Osteocyte (in vitro differentiated cells): ENCODE measurements at regions not wholly inside any gene's neighbourhood (a gene's known extent, or its start where the extent isn't known, plus 50 kb on each side); places are given as distances from the start of the nearest gene placed in this dataset.
A peak's percentile ranks its signal among the peaks of the same experiment; 100 is the strongest.
"Not testable (repeated sequence)": the region's sequence is repeated elsewhere in the genome, so short reads cannot be mapped to it uniquely, and the experiment has no call there.

ENCODE experiments used
- DNase-seq: peaks from one replicate; pipeline ENCODE4 v3.0.0; 2021; ENCODE audit warnings: mixed read lengths; ENCODE audit not compliant: unreplicated experiment; ENCODE audit errors: extremely low spot score
- H3K27ac Mint-ChIP-seq: one replicate; pipeline ENCODE4 v1.8.0; 2021; ENCODE audit warnings: mild to moderate bottlenecking, mixed read lengths; ENCODE audit not compliant: unreplicated experiment
- H3K27me3 Mint-ChIP-seq: one replicate; pipeline ENCODE4 v1.8.0; 2021; ENCODE audit warnings: mixed read lengths; ENCODE audit not compliant: unreplicated experiment
- H3K36me3 Mint-ChIP-seq: one replicate; pipeline ENCODE4 v1.8.0; 2021; ENCODE audit warnings: mixed read lengths; ENCODE audit not compliant: unreplicated experiment
- H3K4me1 Mint-ChIP-seq: one replicate; pipeline ENCODE4 v1.8.0; 2021; ENCODE audit warnings: mixed read lengths; ENCODE audit not compliant: unreplicated experiment
- H3K4me3 Mint-ChIP-seq: one replicate; pipeline ENCODE4 v1.8.0; 2021; ENCODE audit warnings: mild to moderate bottlenecking, moderate library complexity, mixed read lengths; ENCODE audit not compliant: unreplicated experiment
- H3K9me3 Mint-ChIP-seq: one replicate; pipeline ENCODE4 v1.8.0; 2021; ENCODE audit warnings: mixed read lengths; ENCODE audit not compliant: unreplicated experiment
- TF ChIP-seq, protein P1 (sequence below): fragments of 200-600 bp; sonication (generic); IDR thresholded peaks from 2 replicates; pipeline ENCODE4 v1.5.0; 2021; ENCODE audit warnings: antibody characterized with exemption, mild to moderate bottlenecking, moderate library complexity

DNA sequence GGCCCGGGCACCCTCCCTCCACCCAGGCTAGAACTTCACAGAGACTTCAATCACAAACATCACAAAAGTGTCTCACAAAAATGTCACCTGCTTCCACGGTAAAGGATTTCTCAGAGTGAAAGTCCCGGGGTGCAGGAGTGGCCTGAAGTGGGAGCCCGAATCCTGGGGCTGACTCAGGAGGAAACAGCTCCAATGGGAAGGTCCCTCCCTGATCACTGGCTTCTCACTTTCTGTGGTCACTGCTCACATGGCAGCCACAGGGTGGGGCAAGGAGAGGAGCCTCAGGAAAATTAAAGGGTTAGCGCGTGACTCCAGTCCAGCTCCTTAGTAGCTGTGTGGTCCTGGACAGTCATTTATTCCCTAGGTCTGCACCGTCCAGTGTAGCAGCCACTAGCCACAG lies 564.5 kb upstream of the B3GAT1 start:
- TF ChIP-seq, protein P1, sequence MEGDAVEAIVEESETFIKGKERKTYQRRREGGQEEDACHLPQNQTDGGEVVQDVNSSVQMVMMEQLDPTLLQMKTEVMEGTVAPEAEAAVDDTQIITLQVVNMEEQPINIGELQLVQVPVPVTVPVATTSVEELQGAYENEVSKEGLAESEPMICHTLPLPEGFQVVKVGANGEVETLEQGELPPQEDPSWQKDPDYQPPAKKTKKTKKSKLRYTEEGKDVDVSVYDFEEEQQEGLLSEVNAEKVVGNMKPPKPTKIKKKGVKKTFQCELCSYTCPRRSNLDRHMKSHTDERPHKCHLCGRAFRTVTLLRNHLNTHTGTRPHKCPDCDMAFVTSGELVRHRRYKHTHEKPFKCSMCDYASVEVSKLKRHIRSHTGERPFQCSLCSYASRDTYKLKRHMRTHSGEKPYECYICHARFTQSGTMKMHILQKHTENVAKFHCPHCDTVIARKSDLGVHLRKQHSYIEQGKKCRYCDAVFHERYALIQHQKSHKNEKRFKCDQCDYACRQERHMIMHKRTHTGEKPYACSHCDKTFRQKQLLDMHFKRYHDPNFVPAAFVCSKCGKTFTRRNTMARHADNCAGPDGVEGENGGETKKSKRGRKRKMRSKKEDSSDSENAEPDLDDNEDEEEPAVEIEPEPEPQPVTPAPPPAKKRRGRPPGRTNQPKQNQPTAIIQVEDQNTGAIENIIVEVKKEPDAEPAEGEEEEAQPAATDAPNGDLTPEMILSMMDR = no peak
- H3K27me3 Mint-ChIP-seq = peaks cover 17% of the 10 kb centered on the region
- H3K4me1 Mint-ChIP-seq = no peaks in the 10 kb centered on the region
- DNase-seq = no peak
- no peak overlapping the region for H3K4me3 Mint-ChIP-seq
- H3K9me3 Mint-ChIP-seq = no peaks in the 10 kb centered on the region
- H3K36me3 Mint-ChIP-seq = no peaks in the 10 kb centered on the region
- H3K27ac Mint-ChIP-seq = no peak overlapping the region

DNA sequence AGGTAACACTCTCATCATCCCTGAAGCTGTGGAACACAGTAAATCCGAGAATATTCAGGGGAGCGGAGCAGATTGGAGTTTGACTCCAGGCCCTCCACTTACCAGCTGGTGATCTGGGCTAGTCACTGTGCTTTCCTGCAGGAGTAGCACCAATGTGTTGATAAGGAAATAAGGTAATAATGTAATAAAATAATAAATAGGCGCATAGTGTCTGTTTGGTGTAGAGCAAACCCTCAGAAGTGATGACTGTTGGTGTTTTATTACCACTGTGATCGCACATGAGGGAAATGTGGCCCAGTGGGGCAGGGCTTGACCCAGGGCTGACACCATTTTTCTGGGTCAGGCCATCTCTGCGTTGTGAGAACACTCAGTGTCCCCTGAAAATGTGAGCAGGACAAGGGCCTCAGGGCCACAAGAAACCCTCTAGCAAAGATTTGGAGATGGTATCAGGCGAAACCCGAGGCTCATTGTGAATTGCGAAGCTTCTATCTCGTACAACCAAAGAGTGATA lies 563.9 kb upstream of the B3GAT1 start:
- Mint-ChIP-seq H3K27ac (no peak overlapping the region), H3K9me3 (no peaks in the 10 kb centered on the region), H3K27me3 (peaks cover 23% of the 10 kb centered on the region), H3K4me1 (no peaks in the 10 kb centered on the region), H3K4me3 (no peak overlapping the region), H3K36me3 (no peaks in the 10 kb centered on the region)
- DNase-seq = peak; percentile 42
- TF ChIP-seq, protein P1 = no peak

DNA sequence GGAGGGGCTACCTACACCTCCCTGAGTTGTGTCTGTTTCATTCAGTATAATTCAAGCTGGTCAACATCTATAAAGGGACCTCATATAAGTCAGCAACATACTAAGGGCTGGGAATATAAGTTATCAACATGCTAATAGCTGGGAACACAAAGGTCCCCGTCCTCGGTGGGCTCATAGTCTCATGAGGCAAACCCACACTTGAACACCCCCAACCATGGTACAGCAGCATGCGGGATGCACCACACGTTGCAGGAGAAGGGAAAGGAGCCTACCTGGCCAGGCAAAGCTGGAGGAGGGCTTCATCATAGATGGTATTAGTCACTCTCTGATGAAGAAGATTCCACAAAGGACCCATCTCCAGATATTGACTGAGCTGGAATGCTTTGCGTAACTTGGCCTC lies 561.8 kb upstream of the B3GAT1 start:
- peak; percentile 54 for DNase-seq
- Mint-ChIP-seq H3K27ac (no peak overlapping the region), H3K4me3 (no peak overlapping the region), H3K4me1 (no peaks in the 10 kb centered on the region), H3K36me3 (no peaks in the 10 kb centered on the region), H3K27me3 (peaks cover 27% of the 10 kb centered on the region), H3K9me3 (no peaks in the 10 kb centered on the region)
- TF ChIP-seq, protein P1 = no peak

DNA sequence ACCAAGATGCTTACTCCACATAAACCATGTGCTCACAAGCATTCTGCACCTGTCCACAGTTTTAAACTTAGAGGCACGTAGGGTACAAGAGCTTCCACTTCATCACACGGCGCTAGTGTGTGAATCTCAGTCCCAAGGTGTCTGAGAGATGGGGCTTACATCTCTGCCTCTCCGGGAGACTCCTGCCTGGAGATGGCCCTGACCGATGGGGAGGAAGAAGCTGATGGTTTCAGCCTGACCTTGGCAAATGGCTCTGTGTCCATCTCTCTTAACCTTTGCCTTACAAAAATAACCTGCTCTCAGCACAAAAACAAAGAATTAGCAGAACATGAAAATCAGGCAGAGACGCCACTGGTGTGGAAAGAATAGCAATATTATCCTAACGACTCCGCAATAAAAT lies 559.3 kb upstream of the B3GAT1 start:
- TF ChIP-seq, protein P1 = no peak
- H3K9me3 Mint-ChIP-seq = no peaks in the 10 kb centered on the region
- peaks cover 36% of the 10 kb centered on the region for H3K27me3 Mint-ChIP-seq
- peak; percentile 53 for DNase-seq
- no peaks in the 10 kb centered on the region for H3K4me1 Mint-ChIP-seq
- H3K27ac Mint-ChIP-seq = no peak overlapping the region
- H3K36me3 Mint-ChIP-seq = no peaks in the 10 kb centered on the region
- no peak overlapping the region for H3K4me3 Mint-ChIP-seq

DNA sequence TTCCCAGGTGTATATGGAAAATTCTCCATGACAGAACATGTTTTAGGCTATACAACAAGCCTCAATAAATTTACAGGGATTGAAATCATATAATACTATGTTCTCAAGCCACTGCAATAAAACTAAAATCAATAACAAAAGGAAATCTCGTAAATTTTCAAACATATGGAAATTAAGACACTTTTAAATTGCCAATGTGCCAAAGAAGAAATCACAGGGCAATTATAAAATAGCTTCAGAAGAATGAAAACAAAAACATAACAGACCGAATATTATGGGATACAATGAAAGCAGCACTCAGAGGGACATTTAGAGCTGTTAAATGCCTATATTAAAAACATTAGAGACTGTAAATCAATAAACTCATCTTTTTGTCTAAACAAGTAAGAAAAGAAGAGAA lies 555.7 kb upstream of the B3GAT1 start:
- no peaks in the 10 kb centered on the region for H3K36me3 Mint-ChIP-seq
- peaks cover 29% of the 10 kb centered on the region for H3K27me3 Mint-ChIP-seq
- no peak overlapping the region for H3K27ac Mint-ChIP-seq
- TF ChIP-seq, protein P1 = no peak
- H3K4me1 Mint-ChIP-seq = no peaks in the 10 kb centered on the region
- no peaks in the 10 kb centered on the region for H3K9me3 Mint-ChIP-seq
- no peak overlapping the region for H3K4me3 Mint-ChIP-seq
- no peak for DNase-seq

DNA sequence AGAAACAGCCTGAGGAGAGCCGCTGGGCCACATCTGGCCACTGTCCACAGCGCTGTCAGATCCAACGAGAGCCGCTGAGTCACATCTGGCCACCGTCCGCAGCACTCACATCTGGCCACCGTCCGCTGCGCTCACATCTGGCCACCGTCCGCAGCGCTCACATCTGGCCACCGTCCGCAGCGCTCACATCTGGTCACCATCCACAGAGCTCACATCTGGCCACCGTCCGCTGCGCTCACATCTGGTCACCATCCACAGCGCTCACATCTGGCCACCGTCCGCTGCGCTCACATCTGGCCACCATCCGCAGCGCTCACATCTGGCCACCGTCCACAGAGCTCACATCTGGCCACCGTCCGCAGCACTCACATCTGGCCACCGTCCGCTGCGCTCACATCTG lies 549.3 kb upstream of the B3GAT1 start:
- DNase-seq = peak; percentile 15
- H3K27me3 Mint-ChIP-seq, H3K4me1 Mint-ChIP-seq, H3K36me3 Mint-ChIP-seq, H3K9me3 Mint-ChIP-seq, H3K4me3 Mint-ChIP-seq, H3K27ac Mint-ChIP-seq: not testable (repeated sequence)
